NCI-H345 treated with DMSO at 0.1 percent for 48 hours (cell line): ENCODE measurements at regions not wholly inside any gene's neighbourhood (a gene's known extent, or its start where the extent isn't known, plus 50 kb on each side); places are given as distances from the start of the nearest gene placed in this dataset.
"Not testable (repeated sequence)": the region's sequence is repeated elsewhere in the genome, so short reads cannot be mapped to it uniquely, and the experiment has no call there.

Experiments
- DNase-seq: peaks from one replicate; lab custom pipeline; 2025; ENCODE audit not compliant: unreplicated experiment; lab: John Stamatoyannopoulos, UW

DNA sequence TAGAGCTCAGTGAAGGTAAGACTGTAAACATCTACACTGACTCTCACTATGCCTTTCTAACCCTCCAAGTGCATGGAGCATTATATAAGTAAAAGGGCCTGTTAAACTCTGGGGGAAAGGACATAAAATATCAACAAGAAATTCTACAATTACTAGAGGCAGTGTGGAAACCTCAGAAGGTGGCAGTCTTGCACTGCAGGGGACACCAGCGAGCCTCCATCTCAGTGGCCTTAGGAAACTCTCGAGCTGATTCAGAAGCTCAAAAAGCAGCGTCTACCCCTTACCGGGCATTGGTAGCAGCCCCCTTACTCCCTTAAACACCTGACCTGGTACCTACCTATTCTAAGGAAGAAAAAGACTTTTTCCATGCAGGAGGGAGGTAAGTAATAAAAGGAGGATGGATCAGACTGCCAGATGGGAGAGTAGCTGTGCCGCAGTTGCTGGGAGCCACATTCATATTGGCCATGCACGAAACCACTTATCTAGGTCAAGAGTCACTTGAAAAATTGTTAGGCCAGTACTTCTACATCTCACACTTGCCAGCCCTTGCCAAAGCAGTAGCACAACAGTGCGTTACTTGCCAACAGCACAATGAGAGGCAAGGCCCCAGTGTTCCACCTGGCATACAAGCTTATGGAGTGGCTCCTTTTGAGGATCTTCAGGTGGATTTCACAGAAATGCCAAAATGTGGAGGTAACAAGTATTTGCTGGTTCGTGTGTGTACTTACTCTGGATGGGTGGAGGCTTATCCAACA is 258.8 kb upstream of the PRKX start:
- peak; percentile 29 for DNase-seq

DNA sequence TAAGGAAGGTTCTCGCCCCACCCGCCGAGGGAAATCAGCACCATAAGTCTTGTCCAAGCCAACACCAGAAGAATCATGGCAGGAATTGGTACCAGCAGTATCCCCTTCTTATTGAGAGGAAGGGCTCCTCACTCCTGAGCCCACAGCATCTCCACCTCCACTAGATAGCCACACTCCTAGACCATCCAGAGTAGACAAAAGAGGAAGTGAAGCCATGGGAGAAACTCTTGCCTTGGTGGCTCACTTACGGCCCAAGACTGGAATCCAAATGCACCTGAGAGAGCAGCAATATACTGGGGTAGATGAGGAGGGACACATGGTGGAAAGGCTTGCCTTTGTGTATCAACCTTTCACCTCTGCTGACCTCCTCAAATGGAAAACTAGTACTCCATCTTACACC is 255.3 kb upstream of the PRKX start:
- no peak for DNase-seq

GRCh38 chrX:3963980-3964379 is 250.5 kb upstream of the PRKX start:
- no peak for DNase-seq

GRCh38 chrX:3962511-3963311 is 249.3 kb upstream of the PRKX start:
- peak; percentile 44 for DNase-seq

- no peak for DNase-seq
Measured at GRCh38 chrX:3960952-3961351, 247.5 kb upstream of the PRKX start.

DNA sequence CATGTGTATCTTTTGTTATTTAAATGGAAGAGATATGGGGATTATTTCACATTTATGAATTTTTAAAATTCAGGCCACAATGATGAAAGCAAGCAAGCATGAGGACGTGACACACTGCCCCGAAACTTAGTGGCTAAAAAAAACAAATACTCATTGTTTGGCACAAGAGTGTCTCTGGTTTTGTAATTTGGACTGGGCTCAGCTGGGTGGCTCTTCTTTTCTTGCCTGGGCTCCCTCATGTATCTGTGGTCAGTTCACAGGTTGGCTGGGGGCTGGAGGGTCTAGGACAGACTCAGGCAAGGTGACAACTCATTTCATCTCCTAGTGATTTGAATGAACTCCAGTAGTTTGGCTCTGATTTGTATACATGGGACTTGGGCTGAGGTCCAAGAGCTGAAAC is 238.4 kb upstream of the PRKX start:
- DNase-seq, result no peak

GRCh38 chrX:3950373-3950772 is 236.9 kb upstream of the PRKX start:
- no peak for DNase-seq

GRCh38 chrX:3943965-3944364 is 230.5 kb upstream of the PRKX start:
- DNase-seq, result no peak

GRCh38 chrX:3940000-3940610 is 226.7 kb upstream of the PRKX start:
- no peak for DNase-seq

DNA sequence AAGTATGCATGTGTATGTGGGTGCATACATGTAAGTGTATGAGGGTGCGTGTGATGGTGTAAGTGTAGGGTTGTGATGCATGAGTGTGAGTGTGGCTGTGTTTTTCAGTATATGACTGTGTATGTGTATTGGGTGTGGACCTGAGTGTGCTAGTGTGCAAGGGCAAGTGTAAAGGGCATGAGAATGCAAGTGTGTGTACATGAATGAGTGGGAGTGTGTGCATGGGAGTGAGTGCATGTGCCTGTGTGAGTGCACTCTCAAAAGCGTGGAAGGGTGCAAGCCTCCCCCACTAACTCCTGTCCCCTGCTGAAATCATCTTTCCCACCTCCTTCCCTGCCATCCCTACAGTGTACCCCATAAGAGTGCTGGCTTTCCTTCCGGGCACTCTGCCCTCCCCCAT is 225.1 kb upstream of the PRKX start:
- DNase-seq, result no peak

- DNase-seq, result not testable (repeated sequence)
Measured at GRCh38 chrX:3935196-3935595, 221.7 kb upstream of the PRKX start.

DNA sequence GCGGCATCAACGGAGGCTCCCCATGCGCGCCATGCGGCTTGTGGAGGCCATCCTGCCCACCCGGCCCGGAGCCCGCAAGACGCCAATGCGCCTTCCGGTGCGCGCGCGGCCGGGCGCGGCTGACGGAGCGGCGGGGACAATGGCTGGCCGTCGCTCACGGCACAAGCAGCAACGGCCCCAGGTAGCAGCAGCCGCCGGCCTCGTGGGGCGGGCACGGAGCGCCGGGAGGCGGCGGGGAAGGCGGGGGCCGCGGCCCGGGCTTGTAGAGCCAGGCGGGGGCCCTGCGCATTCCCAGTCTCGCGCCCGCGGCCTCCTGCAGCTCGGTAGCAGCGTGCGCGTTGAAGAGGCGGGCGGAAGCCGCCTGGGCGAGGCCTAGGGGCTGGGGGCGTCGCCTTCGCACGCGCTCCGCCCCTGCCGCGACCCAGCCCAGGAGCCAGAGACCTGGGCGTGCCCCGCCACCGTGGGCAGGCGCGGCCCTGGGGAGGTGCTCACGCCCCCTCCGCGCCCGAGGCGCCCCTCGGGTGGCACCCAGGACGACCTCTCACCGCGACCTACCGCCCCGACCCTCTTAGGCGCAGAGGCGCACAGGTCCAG is 207.1 kb upstream of the PRKX start:
- DNase-seq, result not testable (repeated sequence)

DNA sequence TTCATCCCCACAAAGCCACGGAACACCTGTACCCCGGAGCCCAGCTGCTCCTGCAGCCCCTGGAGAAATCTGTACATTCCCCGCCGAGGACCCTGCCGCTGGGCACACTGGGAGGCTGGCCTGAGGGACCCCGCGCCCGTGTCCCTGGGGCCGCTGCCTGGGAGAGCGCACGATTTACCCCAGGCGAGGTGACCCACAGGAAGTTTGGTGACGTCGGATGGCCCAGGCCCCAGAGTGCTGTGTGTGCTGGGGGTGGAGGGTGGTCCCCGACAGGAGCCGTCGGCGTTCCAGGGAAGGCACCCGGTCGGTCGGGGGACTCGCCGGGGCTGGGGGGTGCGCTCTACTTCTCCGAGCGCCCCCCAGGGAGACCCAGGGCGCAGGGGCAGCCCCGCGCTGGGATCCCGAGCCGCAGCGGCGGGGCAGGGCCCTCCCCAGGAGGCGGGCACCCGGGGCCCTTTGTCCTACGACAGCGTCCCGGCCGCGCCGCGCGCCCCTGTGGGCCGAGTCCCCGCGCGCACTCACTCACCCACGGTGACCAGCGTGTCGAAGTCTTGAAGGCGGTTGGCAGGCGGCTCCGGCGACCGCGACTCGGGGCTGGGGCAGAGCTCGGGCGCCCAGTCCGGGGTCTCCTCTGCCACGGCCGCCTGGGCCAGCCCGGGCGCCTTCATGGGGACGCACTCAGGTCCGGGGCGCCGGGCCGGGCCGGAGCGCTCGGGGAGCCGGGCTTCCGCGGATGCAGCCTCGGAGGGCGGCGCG is 206.4 kb upstream of the PRKX start:
- not testable (repeated sequence) for DNase-seq

- DNase-seq, result not testable (repeated sequence)
Measured at GRCh38 chrX:3914813-3915212, 201.4 kb upstream of the PRKX start.

- DNase-seq, result not testable (repeated sequence)
Measured at GRCh38 chrX:3914059-3914458, 200.6 kb upstream of the PRKX start.

- DNase-seq, result not testable (repeated sequence)
Measured at GRCh38 chrX:3911012-3911411, 197.6 kb upstream of the PRKX start.

- not testable (repeated sequence) for DNase-seq
Measured at GRCh38 chrX:3910611-3911010, 197.2 kb upstream of the PRKX start.

- not testable (repeated sequence) for DNase-seq
Measured at GRCh38 chrX:3905522-3906258, 192.2 kb upstream of the PRKX start.

DNA sequence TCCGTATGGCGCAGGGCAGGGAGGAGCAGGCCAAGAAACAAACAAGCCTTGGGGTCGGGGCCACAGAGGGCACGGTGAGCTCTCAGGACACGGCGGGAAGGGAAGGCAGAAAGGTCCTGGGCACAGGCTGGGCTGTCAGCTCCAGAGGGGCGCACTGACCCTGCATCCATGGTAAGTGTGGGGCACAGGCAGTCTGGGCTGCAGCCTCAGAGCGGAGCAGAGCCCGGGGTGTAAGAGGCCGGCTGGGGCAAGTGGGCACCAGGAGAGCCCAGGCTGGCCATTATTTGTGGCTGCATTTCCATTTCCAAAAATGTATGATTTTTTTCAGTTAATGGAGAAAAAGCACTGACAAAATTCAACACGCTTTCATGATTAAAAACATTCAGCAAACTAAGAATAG is 188.8 kb upstream of the PRKX start:
- not testable (repeated sequence) for DNase-seq

DNA sequence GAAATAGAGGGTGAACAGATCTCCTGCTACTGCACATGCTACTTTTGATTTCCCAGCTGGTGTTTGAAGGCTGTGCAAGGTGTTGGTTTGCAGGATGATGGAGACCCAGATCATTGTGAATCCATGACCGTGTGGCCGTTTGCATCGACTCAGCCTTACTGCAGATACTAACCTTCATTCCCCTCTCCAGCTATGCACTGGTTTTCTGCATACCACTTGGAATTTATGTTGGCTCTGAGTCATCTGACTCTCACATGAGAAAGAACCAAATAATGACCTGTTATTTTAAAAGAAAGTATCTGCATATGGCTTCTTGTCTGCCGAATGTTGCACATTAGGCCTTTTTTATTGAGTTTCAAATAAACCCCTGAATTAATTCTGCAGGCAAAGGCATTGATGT is 183.3 kb upstream of the PRKX start:
- DNase-seq, result not testable (repeated sequence)
